Liver (tissue), 3 donors: ENCODE measurements at regions not wholly inside any gene's neighbourhood (a gene's known extent, or its start where the extent isn't known, plus 50 kb on each side); places are given as distances from the start of the nearest gene placed in this dataset.

Experiments used
- EGR1 ChIP-seq, 2 donors: IDR thresholded peaks; 2 replicates each; pipeline ENCODE4 v1.6.1; 2016 to 2018; ENCODE audit warnings: antibody characterized with exemption in 2 of 2, low read depth in 2 of 2
- HNF4G ChIP-seq: IDR thresholded peaks from 2 replicates; pipeline ENCODE4 v1.6.1; 2016; ENCODE audit warnings: antibody characterized with exemption
- JUND ChIP-seq, 2 donors: IDR thresholded peaks; 2 replicates each; pipeline ENCODE4 v1.6.1; 2016; ENCODE audit warnings: antibody characterized with exemption in 2 of 2
- NR2F2 ChIP-seq: IDR thresholded peaks from 2 replicates; pipeline ENCODE4 v1.6.1; 2016; ENCODE audit warnings: antibody characterized with exemption
- RAD21 ChIP-seq, 2 donors: IDR thresholded peaks; 2 replicates each; pipeline ENCODE4 v1.6.1; 2016; ENCODE audit warnings: antibody characterized with exemption in 2 of 2, mild to moderate bottlenecking in 2 of 2
- RXRA ChIP-seq, 2 donors: IDR thresholded peaks; 2 replicates each; pipeline ENCODE4 v1.6.1; 2017 to 2018; ENCODE audit warnings: antibody characterized with exemption in 2 of 2, mild to moderate bottlenecking in 1 of 2
- SP1 ChIP-seq: IDR thresholded peaks from 2 replicates; pipeline ENCODE4 v1.6.1; 2018; ENCODE audit warnings: antibody characterized with exemption, mild to moderate bottlenecking
- TAF1 ChIP-seq: conservative IDR thresholded peaks from 2 replicates; pipeline ENCODE4 v1.6.1; 2016; ENCODE audit warnings: antibody characterized with exemption, mild to moderate bottlenecking
- YY1 ChIP-seq: IDR thresholded peaks from 2 replicates; pipeline ENCODE4 v1.6.1; 2016; ENCODE audit warnings: antibody characterized with exemption, mild to moderate bottlenecking
- TF ChIP-seq, protein P1 (sequence below): fragments of 150-350 bp; IDR thresholded peaks from 2 replicates; pipeline ENCODE4 v1.5.1; 2017; ENCODE audit warnings: improper control_type of control experiment, low read depth, low read length; ENCODE audit not compliant: missing input control
- TF ChIP-seq, protein P2 (sequence below): IDR thresholded peaks from 2 replicates; pipeline ENCODE4 v1.6.1; 2016; ENCODE audit warnings: antibody characterized with exemption, mild to moderate bottlenecking
- TF ChIP-seq, protein P3 (sequence below): IDR thresholded peaks from 2 replicates; pipeline ENCODE4 v1.6.1; 2016; ENCODE audit warnings: antibody characterized with exemption
- donor health status: healthy.
- donor health status: healthy.

DNA sequence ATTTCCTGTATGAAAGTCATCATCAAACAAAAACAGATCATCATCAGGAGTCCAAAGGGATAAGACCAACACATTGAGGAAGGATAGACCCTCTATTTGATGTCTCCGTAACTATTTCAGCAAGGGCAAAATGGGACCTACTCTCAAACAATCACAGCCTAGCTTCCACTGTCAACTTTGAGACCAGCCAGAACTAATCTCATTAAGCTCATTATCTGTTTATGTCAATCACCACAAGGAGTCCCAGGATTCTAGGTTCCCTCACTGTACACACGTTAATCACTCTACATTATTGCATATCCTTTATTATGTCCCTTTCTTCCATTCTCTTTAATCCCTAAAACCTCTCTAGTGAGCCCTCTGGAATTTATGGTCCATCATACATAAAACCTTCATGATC is 370.3 kb upstream of the LINC00305 start:
- TF ChIP-seq TAF1 (no peak), RXRA (IDR thresholded peaks at IDR 0.05) (no peak), HNF4G (no peak), RAD21 (IDR thresholded peaks at IDR 0.05) (no peak), JUND (IDR thresholded peaks at IDR 0.05) (no peak), YY1 (no peak), SP1 (no peak), NR2F2 (no peak), EGR1 (IDR thresholded peaks at IDR 0.05; ENCODE audit: low read depth in 2 of 2) (no peak)
- TF ChIP-seq, protein P1, sequence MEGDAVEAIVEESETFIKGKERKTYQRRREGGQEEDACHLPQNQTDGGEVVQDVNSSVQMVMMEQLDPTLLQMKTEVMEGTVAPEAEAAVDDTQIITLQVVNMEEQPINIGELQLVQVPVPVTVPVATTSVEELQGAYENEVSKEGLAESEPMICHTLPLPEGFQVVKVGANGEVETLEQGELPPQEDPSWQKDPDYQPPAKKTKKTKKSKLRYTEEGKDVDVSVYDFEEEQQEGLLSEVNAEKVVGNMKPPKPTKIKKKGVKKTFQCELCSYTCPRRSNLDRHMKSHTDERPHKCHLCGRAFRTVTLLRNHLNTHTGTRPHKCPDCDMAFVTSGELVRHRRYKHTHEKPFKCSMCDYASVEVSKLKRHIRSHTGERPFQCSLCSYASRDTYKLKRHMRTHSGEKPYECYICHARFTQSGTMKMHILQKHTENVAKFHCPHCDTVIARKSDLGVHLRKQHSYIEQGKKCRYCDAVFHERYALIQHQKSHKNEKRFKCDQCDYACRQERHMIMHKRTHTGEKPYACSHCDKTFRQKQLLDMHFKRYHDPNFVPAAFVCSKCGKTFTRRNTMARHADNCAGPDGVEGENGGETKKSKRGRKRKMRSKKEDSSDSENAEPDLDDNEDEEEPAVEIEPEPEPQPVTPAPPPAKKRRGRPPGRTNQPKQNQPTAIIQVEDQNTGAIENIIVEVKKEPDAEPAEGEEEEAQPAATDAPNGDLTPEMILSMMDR: no peak
- TF ChIP-seq, protein P2, sequence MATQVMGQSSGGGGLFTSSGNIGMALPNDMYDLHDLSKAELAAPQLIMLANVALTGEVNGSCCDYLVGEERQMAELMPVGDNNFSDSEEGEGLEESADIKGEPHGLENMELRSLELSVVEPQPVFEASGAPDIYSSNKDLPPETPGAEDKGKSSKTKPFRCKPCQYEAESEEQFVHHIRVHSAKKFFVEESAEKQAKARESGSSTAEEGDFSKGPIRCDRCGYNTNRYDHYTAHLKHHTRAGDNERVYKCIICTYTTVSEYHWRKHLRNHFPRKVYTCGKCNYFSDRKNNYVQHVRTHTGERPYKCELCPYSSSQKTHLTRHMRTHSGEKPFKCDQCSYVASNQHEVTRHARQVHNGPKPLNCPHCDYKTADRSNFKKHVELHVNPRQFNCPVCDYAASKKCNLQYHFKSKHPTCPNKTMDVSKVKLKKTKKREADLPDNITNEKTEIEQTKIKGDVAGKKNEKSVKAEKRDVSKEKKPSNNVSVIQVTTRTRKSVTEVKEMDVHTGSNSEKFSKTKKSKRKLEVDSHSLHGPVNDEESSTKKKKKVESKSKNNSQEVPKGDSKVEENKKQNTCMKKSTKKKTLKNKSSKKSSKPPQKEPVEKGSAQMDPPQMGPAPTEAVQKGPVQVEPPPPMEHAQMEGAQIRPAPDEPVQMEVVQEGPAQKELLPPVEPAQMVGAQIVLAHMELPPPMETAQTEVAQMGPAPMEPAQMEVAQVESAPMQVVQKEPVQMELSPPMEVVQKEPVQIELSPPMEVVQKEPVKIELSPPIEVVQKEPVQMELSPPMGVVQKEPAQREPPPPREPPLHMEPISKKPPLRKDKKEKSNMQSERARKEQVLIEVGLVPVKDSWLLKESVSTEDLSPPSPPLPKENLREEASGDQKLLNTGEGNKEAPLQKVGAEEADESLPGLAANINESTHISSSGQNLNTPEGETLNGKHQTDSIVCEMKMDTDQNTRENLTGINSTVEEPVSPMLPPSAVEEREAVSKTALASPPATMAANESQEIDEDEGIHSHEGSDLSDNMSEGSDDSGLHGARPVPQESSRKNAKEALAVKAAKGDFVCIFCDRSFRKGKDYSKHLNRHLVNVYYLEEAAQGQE: no peak
- TF ChIP-seq, protein P3, sequence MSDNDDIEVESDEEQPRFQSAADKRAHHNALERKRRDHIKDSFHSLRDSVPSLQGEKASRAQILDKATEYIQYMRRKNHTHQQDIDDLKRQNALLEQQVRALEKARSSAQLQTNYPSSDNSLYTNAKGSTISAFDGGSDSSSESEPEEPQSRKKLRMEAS: no peak
